GM21619 (cell line): ENCODE measurements at regions not wholly inside any gene's neighbourhood (a gene's known extent, or its start where the extent isn't known, plus 50 kb on each side); places are given as distances from the start of the nearest gene placed in this dataset.

Experiments used
- ATAC-seq: cut with Tn5 transposase; IDR thresholded peaks from one replicate; pipeline ENCODE4 v1.9.1; 2021; ENCODE audit not compliant: unreplicated experiment

- no peak for ATAC-seq
Measured at GRCh38 chr9:12464400-12464799, 228.8 kb upstream of the TYRP1 start.

- no peak for ATAC-seq
Measured at GRCh38 chr9:12464910-12465512, 228.2 kb upstream of the TYRP1 start.

GRCh38 chr9:12469084-12469483 is 224.1 kb upstream of the TYRP1 start:
- ATAC-seq: no peak

- ATAC-seq: no peak
Measured at GRCh38 chr9:12494411-12494810, 198.8 kb upstream of the TYRP1 start.

- ATAC-seq: no peak
Measured at GRCh38 chr9:12497790-12498189, 195.4 kb upstream of the TYRP1 start.

GRCh38 chr9:12502520-12502919 is 190.7 kb upstream of the TYRP1 start:
- ATAC-seq: no peak

- ATAC-seq: no peak
Measured at GRCh38 chr9:12503606-12504122, 189.5 kb upstream of the TYRP1 start.

- no peak for ATAC-seq
Measured at GRCh38 chr9:12510551-12510950, 182.6 kb upstream of the TYRP1 start.

GRCh38 chr9:12511726-12512125 is 181.5 kb upstream of the TYRP1 start:
- ATAC-seq: no peak

- ATAC-seq: no peak
Measured at GRCh38 chr9:12516031-12516430, 177.2 kb upstream of the TYRP1 start.

GRCh38 chr9:12516573-12516972 is 176.6 kb upstream of the TYRP1 start:
- no peak for ATAC-seq

- no peak for ATAC-seq
Measured at GRCh38 chr9:12538842-12539579, 154.2 kb upstream of the TYRP1 start.

GRCh38 chr9:12539580-12539975 is 153.6 kb upstream of the TYRP1 start:
- no peak for ATAC-seq

- ATAC-seq: no peak
Measured at GRCh38 chr9:12544700-12545099, 148.5 kb upstream of the TYRP1 start.

- no peak for ATAC-seq
Measured at GRCh38 chr9:12554636-12555035, 138.5 kb upstream of the TYRP1 start.

- ATAC-seq: no peak
Measured at GRCh38 chr9:12566404-12567090, 126.6 kb upstream of the TYRP1 start.

- no peak for ATAC-seq
Measured at GRCh38 chr9:12584656-12585522, 108.3 kb upstream of the TYRP1 start.

- ATAC-seq: no peak
Measured at GRCh38 chr9:12595400-12595799, 97.8 kb upstream of the TYRP1 start.

GRCh38 chr9:12604164-12604821 is 88.9 kb upstream of the TYRP1 start:
- no peak for ATAC-seq

- no peak for ATAC-seq
Measured at GRCh38 chr9:12612211-12612770, 80.9 kb upstream of the TYRP1 start.
